ENCODE measurements at regions not wholly inside any gene's neighbourhood (a gene's known extent, or its start where the extent isn't known, plus 50 kb on each side); places are given as distances from the start of the nearest gene placed in this dataset.

DNA sequence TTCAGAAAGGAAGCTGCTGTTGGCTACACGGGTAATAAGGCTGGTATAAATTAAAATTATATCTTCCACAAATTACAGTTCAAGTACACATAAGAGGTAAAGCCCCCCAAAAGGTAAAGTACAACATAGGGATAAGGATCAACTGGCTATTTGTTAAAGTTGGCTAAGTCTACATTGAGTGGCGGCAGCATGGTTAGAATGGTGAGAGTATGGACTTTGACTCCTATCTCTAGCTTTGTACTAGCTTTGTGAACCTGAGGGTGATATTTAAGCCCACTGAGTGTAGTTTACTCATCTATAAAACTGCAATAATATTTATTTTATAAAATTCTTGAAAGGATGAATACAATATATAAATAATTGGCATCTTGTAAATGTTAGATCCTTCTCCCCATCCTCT lies 542.8 kb downstream of the DSC3 start:
- TF ChIP-seq, protein P1, sequence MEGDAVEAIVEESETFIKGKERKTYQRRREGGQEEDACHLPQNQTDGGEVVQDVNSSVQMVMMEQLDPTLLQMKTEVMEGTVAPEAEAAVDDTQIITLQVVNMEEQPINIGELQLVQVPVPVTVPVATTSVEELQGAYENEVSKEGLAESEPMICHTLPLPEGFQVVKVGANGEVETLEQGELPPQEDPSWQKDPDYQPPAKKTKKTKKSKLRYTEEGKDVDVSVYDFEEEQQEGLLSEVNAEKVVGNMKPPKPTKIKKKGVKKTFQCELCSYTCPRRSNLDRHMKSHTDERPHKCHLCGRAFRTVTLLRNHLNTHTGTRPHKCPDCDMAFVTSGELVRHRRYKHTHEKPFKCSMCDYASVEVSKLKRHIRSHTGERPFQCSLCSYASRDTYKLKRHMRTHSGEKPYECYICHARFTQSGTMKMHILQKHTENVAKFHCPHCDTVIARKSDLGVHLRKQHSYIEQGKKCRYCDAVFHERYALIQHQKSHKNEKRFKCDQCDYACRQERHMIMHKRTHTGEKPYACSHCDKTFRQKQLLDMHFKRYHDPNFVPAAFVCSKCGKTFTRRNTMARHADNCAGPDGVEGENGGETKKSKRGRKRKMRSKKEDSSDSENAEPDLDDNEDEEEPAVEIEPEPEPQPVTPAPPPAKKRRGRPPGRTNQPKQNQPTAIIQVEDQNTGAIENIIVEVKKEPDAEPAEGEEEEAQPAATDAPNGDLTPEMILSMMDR (IDR thresholded peaks at IDR 0.05; ENCODE audit: borderline replicate concordance, extremely low read depth, low read length, poor library complexity, severe bottlenecking): no peak
- no peak for TF ChIP-seq EZH2 (IDR thresholded peaks at IDR 0.05; ENCODE audit: borderline replicate concordance, low read depth, low read length, severe bottlenecking)
